GM18867 (cell line): ENCODE measurements at regions not wholly inside any gene's neighbourhood (a gene's known extent, or its start where the extent isn't known, plus 50 kb on each side); places are given as distances from the start of the nearest gene placed in this dataset.
A peak's percentile ranks its signal among the peaks of the same experiment; 100 is the strongest.

Experiments
- ATAC-seq: cut with Tn5 transposase; IDR thresholded peaks from one replicate; pipeline ENCODE4 v1.9.1; 2021; ENCODE audit warnings: mild to moderate bottlenecking, moderate library complexity; ENCODE audit not compliant: unreplicated experiment

GRCh38 chr2:126358122-126358521, 297.8 kb upstream of the GYPC start:
- ATAC-seq, result no peak

- ATAC-seq, result peak; percentile 81
These were observed 296.5 kb upstream of the GYPC start for GRCh38 chr2:126359494-126359893.

GRCh38 chr2:126367361-126367760, 288.6 kb upstream of the GYPC start:
- ATAC-seq, result no peak

DNA sequence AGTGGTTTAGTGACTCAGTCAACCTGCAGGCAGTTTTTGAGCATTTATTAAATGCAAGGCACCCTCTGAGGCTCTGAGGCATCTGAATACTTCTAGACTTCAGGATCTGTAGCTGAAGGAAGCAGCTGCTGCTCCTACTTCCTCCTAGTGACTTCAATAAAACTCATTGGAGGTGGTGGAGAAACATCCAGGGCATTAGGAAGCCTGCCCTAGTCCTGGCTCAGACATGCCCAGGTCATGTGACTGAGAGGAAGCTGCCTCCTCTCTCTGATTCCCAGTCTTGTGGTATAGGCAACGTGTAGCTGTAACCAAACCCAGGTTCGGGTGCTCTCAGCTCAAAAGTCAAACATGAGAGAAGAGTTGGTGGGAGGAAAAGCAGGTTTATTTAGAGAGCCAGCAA, 287.2 kb upstream of the GYPC start:
- no peak for ATAC-seq

DNA sequence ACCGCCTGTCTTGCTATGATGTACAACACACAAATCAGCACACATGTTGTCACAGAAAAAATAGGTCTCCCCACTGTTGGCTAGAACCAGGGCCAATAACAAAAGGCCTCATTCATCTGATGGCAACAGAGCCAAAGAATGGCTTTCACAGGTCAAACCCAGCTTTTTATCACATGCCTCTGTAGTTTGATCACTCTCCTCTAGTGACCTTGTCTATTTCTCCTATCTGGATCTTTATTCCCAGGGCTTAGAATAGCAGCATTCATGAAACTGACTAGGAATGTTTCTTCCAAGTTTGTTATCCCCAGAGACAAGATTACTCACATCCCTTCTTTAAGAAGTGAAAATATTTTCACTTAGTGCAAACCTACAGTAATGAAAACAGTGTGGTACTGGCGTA, 285.8 kb upstream of the GYPC start:
- ATAC-seq, result no peak

DNA sequence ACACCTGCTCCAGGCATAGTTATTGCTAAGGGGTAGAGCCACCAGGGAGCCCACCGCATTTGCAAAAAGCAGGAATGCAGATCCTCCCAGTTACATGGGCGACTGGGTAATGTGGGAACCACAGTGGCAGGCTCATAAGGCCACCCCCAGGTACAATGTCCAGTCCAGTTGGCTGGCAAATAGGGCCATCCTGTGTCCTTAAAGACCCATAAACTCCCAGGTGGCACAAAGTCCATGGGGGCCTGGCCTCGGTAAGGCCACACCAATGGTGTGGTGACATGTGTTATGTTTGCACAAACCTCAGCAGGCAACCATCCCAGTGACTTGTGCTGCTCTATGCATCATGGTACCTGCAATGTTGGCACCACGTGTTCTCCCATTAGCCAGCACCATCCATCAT, 283.6 kb upstream of the GYPC start:
- ATAC-seq, result no peak

DNA sequence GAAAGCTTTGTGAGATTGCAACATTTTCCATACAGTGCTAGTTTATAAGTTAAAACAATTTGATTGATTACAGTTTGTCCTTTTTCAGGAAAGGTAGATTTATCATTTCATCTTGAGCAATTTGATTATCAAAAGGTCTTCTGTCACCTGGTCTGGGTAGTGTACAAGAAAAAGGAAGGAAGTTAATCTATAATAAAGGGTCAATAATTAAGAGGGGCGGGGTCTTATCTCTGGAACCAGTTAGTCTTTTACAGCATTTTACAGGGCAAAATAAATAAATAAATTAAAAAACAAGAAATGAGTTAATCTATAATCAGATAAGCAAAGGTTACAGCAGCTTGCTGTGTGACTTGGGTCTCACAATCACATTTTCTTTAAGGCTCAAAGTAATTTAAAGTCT, 277.8 kb upstream of the GYPC start:
- no peak for ATAC-seq

DNA sequence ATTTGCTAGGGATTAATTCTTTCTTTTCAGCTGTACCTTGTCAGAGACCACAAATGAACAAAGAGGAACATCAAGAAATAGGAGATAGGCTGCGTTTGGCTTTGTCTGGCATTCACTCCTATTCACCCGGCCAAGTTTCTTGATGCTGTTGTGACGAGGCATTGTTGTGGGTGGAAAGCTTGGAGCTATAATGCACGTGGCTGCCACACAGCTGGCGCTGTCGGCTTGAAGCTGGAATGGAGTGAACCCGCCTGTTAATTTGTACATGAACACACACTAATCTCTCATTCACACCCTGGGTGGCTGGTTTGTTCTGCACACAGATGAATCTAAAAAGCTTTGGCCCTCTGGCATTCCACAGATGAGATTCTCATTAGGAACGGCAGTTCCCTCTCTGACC, 274.9 kb upstream of the GYPC start:
- ATAC-seq, result no peak

- ATAC-seq, result no peak
These were observed 273.0 kb upstream of the GYPC start for GRCh38 chr2:126382998-126383397.

- no peak for ATAC-seq
These were observed 272.2 kb upstream of the GYPC start for GRCh38 chr2:126383800-126384199.

GRCh38 chr2:126385441-126385840, 270.5 kb upstream of the GYPC start:
- ATAC-seq, result no peak

- ATAC-seq, result no peak
These were observed 270.0 kb upstream of the GYPC start for GRCh38 chr2:126385983-126386382.

DNA sequence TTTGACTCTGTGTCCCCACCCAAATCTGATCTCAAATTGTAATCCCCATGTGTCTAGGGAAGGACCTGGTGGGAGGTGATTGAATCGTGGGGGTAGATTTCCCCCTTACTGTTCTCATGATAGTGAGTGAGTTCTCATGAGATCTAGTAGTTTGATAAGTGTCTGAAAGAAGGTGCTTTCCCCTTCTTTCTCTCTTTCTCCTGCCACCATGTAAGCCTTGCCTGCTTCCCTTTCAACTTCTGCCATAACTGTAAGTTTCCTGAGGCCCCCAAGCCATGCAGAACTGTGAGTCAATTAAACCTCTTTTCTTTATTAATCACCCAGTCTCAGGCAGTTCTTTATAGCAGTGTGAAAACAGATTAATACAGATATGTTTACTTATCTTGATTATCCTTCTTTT, 266.5 kb upstream of the GYPC start:
- no peak for ATAC-seq

GRCh38 chr2:126392889-126393288, 263.1 kb upstream of the GYPC start:
- no peak for ATAC-seq

DNA sequence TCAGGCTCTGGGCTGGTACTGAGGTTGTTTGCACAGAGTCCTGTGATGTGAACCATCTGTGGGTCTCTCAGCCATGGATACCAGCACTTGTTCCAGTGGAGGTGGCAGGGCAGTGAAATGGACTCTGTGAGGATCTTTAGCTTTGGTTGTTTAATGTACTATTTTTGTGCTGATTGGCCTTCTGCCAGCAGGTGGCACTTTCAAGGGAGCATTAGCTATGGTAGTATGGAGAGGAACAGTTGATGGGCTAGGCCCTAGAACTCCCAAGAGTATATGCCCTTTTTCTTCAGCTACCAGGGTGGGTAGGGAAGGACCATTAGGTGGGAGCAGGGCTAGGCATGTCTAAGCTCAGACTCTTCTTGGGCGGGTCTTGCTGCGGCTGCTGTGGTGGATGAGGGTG, 257.0 kb upstream of the GYPC start:
- no peak for ATAC-seq

DNA sequence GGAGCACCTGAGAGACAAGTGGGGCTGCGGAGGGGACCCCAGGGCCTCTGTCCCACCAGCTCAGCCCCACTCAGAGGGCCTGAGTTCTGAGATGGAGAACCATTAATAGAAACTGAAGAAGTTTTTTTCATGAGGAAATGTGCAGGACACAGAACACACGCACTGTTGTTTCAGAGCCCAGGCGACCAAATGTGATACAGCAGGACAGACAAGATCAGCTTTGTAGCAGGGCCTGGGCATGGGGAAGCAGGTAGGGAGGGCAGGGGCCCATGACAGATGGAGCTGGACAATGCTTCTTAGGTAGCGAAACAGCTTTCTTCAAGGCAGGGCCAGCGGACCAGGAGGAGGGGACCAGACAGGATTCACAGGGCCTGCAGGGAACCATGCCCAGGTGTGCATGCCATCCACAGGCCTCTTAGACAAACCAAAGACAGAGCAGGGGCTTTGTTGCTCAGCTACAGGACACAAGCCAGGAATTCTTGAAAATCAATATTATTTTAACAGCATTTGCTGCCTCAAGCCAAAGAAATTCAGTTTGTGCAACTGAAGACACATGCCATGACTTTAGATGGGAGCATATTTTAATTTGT, 252.8 kb upstream of the GYPC start:
- no peak for ATAC-seq

GRCh38 chr2:126406267-126406666, 249.7 kb upstream of the GYPC start:
- no peak for ATAC-seq

DNA sequence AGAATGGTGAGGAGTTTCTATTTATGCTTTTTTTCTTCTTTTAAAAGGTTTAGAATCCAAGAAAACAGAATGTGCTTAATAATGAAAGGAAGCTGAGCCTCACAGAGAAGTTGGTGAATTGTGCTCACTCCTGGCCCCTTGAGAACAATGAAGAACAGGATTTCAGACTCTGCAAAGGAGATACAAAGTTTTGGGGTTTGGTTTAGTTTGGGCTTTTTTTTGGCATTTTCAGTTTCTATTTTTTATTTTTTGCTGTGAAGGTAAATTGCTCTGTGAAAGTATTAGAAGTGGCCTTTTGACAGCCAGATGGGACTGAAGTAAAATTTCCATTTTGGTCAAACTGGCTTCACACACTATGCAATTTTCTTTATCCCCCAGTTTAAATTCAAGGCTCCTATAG, 247.3 kb upstream of the GYPC start:
- ATAC-seq, result no peak

GRCh38 chr2:126409850-126410249, 246.1 kb upstream of the GYPC start:
- ATAC-seq, result no peak

DNA sequence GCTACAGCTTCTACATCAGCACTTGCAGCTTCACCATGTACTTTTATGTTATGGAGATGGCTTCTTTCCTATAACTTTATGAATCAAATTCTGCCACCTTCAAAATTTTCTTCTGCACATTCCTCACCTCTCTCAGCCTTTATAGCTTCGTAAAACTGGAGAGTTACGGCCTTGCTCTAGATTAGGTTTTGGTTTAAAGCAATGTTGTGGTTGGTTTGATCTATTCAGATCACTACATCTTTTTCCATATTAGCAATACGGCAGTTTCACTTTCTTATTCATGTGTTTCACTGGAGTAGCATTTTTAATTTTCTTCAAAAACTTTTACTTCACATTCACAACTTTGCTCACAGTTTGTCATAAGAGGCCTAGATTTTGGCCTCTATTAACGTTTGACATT, 242.9 kb upstream of the GYPC start:
- ATAC-seq, result peak; percentile 92

DNA sequence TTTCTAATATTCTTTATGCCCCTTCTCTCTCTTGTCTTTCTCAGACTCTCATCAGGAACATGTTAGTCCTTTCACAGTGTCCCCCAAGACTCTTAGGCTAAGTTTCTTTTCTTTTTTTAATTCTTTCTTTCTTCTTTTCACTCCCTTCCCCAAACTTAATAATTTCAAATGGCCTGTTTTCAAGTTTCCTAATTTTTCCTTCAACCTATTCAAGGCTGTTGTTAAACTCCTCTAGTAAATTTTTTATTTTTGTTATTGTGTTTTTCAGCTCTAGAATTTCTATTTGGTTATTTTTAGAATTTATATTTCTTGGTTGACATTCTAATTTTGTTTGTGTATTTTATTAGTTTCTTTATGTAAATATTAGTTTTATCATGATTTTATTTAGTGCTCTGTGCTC, 236.6 kb upstream of the GYPC start:
- no peak for ATAC-seq

- ATAC-seq, result no peak
These were observed 230.0 kb upstream of the GYPC start for GRCh38 chr2:126425943-126426342.

GRCh38 chr2:126429103-126429502, 226.9 kb upstream of the GYPC start:
- no peak for ATAC-seq

GRCh38 chr2:126431136-126431535, 224.8 kb upstream of the GYPC start:
- ATAC-seq, result no peak
